GM21723 (cell line): ENCODE measurements at regions not wholly inside any gene's neighbourhood (a gene's known extent, or its start where the extent isn't known, plus 50 kb on each side); places are given as distances from the start of the nearest gene placed in this dataset.

Experiments used
- ATAC-seq: cut with Tn5 transposase; IDR thresholded peaks from one replicate; pipeline ENCODE4 v1.9.1; 2021; ENCODE audit warnings: mild to moderate bottlenecking, moderate library complexity; ENCODE audit not compliant: unreplicated experiment

- ATAC-seq = no peak
These were observed 1399.3 kb upstream of the LRRTM1 start for GRCh38 chr2:81703831-81704230.

- no peak for ATAC-seq
These were observed 1388.0 kb upstream of the LRRTM1 start for GRCh38 chr2:81692566-81692965.

GRCh38 chr2:81675641-81676040 is 1371.1 kb upstream of the LRRTM1 start:
- no peak for ATAC-seq

GRCh38 chr2:81672923-81673322 is 1368.4 kb upstream of the LRRTM1 start:
- ATAC-seq = no peak

GRCh38 chr2:81672516-81672915 is 1368.0 kb upstream of the LRRTM1 start:
- ATAC-seq = no peak

- ATAC-seq = no peak
These were observed 1366.3 kb upstream of the LRRTM1 start for GRCh38 chr2:81670885-81671284.

GRCh38 chr2:81661081-81661480 is 1356.5 kb upstream of the LRRTM1 start:
- ATAC-seq = no peak

GRCh38 chr2:81658227-81658626 is 1353.7 kb upstream of the LRRTM1 start:
- ATAC-seq = no peak

- ATAC-seq = no peak
These were observed 1345.8 kb upstream of the LRRTM1 start for GRCh38 chr2:81650048-81650971.

GRCh38 chr2:81648806-81649205 is 1344.3 kb upstream of the LRRTM1 start:
- no peak for ATAC-seq

- ATAC-seq = no peak
These were observed 1343.8 kb upstream of the LRRTM1 start for GRCh38 chr2:81648370-81648769.

GRCh38 chr2:81647715-81648230 is 1343.2 kb upstream of the LRRTM1 start:
- ATAC-seq = no peak

- no peak for ATAC-seq
These were observed 1341.3 kb upstream of the LRRTM1 start for GRCh38 chr2:81645745-81646301.

- ATAC-seq = no peak
These were observed 1339.6 kb upstream of the LRRTM1 start for GRCh38 chr2:81644189-81644588.

GRCh38 chr2:81624825-81625224 is 1320.3 kb upstream of the LRRTM1 start:
- no peak for ATAC-seq

- no peak for ATAC-seq
These were observed 1295.5 kb upstream of the LRRTM1 start for GRCh38 chr2:81600088-81600487.

- no peak for ATAC-seq
These were observed 1293.9 kb upstream of the LRRTM1 start for GRCh38 chr2:81598453-81598852.

- no peak for ATAC-seq
These were observed 1284.9 kb upstream of the LRRTM1 start for GRCh38 chr2:81589406-81589805.

GRCh38 chr2:81583311-81584108 is 1279.0 kb upstream of the LRRTM1 start:
- ATAC-seq = no peak

GRCh38 chr2:81576713-81577112 is 1272.2 kb upstream of the LRRTM1 start:
- ATAC-seq = no peak

- no peak for ATAC-seq
These were observed 1246.6 kb upstream of the LRRTM1 start for GRCh38 chr2:81551040-81551634.
